C4-2B (cell line): ENCODE measurements at regions not wholly inside any gene's neighbourhood (a gene's known extent, or its start where the extent isn't known, plus 50 kb on each side); places are given as distances from the start of the nearest gene placed in this dataset.
A peak's percentile ranks its signal among the peaks of the same experiment; 100 is the strongest.

Source experiments
- H3K27ac ChIP-seq: fragments of 450-650 bp; 2 replicates; pipeline ENCODE4 v1.5.1; 2017
- ZFX ChIP-seq: fragments of 450-650 bp; IDR thresholded peaks from 2 replicates; pipeline ENCODE4 v1.6.1; 2017
- TF ChIP-seq, protein P1 (sequence below): fragments of 450-650 bp; conservative IDR thresholded peaks from 2 replicates; pipeline ENCODE4 v1.5.1; 2017; ENCODE audit warnings: mild to moderate bottlenecking

DNA sequence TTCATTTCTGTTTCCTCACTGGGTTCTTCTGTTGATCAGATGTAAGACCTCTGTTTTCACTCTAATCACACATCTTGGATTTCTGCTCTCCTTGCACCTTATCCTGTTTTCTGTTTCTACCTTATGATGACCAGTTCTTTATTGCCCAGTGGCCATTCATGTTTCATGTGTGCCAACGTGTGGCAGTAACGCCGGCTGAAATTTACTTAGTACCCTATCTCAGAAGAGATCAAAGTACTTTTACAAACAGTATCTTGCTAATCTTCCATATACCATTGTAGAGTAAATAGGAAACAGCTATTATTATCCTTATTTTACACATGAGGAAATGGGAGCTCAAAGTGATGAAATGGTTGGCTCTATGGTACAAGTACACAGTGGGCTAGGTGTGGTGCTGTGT is 74.0 kb downstream of the GATA3 start:
- TF ChIP-seq, protein P1, sequence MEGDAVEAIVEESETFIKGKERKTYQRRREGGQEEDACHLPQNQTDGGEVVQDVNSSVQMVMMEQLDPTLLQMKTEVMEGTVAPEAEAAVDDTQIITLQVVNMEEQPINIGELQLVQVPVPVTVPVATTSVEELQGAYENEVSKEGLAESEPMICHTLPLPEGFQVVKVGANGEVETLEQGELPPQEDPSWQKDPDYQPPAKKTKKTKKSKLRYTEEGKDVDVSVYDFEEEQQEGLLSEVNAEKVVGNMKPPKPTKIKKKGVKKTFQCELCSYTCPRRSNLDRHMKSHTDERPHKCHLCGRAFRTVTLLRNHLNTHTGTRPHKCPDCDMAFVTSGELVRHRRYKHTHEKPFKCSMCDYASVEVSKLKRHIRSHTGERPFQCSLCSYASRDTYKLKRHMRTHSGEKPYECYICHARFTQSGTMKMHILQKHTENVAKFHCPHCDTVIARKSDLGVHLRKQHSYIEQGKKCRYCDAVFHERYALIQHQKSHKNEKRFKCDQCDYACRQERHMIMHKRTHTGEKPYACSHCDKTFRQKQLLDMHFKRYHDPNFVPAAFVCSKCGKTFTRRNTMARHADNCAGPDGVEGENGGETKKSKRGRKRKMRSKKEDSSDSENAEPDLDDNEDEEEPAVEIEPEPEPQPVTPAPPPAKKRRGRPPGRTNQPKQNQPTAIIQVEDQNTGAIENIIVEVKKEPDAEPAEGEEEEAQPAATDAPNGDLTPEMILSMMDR, result no peak
- TF ChIP-seq ZFX, result no peak

DNA sequence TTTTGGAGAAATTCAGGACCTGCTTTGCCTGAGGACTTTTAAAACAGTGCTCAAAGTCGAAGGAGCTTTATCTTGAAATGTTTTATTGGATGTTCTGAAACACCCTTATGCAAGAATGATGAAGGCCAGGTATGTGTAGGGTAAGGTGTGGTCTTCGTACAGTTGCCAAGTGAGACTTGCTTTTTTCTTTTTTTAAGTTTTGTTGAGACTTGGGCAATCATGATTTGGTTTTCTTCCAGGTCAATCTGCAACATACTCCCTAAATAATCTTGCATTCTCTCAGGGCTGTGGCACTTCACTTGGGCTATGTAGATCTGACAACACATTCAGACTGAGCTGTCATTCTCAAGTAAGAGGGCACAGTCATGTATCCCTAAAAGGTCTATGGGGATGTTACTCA is 75.0 kb downstream of the GATA3 start:
- no peak overlapping the region for H3K27ac ChIP-seq
- TF ChIP-seq, protein P1, result no peak
- TF ChIP-seq ZFX, result no peak

More for the DNA sequence above, 74.0 kb downstream of the GATA3 start:
- no peak overlapping the region for H3K27ac ChIP-seq

DNA sequence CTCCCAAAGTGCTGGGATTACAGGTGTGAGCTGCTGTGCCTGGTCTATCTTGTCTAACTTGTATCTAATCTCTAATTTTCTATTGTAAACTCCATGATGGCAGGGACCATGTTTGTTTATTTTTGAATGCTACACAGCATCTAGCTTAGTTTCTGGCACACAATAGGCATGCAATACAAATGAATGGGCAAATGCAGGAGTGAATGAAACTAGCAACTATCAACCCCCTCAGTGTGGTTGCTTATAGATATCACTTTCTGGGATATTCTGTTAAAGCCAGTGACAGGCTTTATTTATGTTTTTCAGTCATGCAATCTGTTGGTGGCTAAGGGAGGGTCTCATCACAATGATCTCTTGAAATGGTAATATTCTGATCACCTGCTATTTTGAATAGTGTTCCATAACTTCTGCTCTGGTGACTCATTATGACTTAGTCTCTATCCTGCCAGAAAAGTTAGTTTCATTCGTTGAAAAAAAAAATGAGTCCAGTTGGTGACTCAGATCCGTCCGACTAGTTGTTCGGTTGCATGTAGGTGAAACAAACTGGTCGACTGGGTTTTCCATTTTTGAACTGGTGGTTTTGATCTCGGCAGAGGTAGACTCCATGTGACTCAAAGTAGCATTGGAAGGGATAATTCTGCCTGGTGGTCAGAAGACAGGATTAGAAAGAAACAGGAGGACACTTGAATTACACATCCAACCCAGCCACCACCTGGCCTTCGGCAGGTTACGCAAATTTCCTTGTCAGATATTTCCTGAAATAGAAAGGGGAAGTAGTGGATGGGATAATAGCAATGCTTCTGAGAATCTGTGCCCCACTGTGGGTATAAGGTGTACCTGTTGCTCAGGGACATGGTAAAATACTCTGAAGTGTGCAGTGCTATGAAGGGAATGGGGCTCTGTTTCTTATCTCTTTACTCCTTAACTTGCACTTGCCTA is 76.8 kb downstream of the GATA3 start:
- H3K27ac ChIP-seq, result no peak overlapping the region
- TF ChIP-seq, protein P1, result no peak
- TF ChIP-seq ZFX, result no peak

DNA sequence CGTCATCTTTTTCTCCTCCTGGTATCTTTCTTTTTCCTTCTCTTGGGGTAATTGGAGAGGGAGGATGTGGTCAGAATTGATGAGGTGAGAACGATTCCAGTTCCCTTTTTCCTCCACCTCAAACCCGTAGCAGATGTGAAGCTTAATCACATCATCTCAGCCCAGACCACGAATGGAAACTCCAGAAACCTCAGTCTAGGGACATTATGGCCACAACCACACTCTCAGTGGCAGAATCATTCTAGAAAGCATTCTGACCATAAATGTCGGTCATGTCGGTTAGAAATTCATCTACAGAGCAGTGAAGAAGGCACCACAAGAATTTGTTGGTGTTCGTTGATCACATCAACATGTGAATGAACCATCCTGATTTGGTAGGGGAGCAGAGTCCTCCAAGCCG is 78.7 kb downstream of the GATA3 start:
- no peak overlapping the region for H3K27ac ChIP-seq
- TF ChIP-seq ZFX, result no peak
- TF ChIP-seq, protein P1, result no peak

DNA sequence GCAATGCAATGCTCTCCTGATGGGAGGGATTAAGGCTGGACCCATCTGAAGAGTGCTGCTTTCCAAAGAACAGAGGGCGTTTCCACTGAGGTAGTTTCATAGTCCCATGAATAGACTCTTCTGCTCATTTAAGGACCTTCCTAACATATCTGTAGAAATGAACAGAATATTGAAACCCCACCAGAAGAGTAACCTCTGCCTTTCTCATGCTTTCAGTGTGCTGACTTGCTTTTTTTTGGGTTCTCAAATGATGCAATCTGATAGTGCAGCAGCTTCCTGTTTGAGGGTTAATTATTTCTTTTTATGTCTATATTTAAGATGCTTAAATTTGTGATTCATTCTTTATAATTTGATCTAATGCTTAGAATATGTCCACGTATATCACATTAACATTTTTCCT is 82.2 kb downstream of the GATA3 start:
- no peak for TF ChIP-seq ZFX
- TF ChIP-seq, protein P1, result no peak
- no peak overlapping the region for H3K27ac ChIP-seq

DNA sequence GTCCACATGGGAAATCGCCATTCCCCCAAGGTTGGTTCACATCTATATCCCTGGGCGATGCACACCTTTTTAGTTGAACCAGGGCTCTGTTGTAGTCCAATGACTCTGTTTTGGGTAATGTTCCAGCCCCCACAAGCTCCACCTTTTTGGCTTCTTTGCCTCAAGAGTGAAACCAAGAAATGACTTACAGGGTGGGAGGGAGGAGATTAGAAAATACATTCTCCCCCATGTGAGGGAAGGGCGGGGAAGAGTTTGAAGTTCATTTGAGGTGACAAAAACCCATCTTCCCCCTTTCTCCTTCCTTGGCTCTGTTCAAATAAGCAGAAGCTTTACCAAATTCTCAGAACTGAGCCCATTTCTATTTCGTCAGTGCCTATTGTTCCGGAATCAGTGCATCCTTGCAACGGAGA is 82.8 kb downstream of the GATA3 start:
- TF ChIP-seq, protein P1, result no peak
- TF ChIP-seq ZFX, result no peak
- peak overlapping the region; percentile 12; the same call in 1 of the 2 replicates for H3K27ac ChIP-seq

DNA sequence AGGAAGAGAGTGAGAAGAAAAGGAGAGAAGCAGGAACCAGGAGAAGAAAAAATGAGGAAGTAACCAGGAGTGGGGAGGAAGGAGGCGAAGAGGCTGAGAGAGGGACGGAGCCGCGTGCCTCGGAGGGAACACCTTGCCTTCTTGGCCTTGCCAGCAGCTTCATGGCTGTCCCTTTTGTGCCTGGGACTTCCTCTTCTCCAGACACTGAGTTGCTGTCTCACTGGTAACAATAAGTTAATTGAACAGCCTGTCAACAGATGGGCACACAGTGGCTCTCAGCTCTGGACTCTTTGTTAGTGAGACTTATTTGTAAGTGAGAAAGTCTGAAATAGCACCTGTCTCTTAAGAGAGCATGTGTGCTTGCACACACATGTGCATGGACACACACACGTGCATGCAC is 83.2 kb downstream of the GATA3 start:
- peak overlapping the region; percentile 12; the same call in 1 of the 2 replicates for H3K27ac ChIP-seq
- TF ChIP-seq, protein P1, result no peak
- no peak for TF ChIP-seq ZFX
